Uterus (tissue), 3 donors: ENCODE measurements at regions not wholly inside any gene's neighbourhood (a gene's known extent, or its start where the extent isn't known, plus 50 kb on each side); places are given as distances from the start of the nearest gene placed in this dataset.
"Not testable (repeated sequence)": the region's sequence is repeated elsewhere in the genome, so short reads cannot be mapped to it uniquely, and the experiment has no call there.

Source experiments
- DNase-seq, 2 donors: peaks; one replicate each; pipeline ENCODE4 v3.0.0-alpha.2; 2019 to 2020
- H3K27ac ChIP-seq, 2 donors: fragments of 200-600 bp; sonication (generic); 1 replicate in 1 of 2; 2 replicates in 1 of 2; pipeline ENCODE4 v1.5.1; 2016 to 2018
- H3K27me3 ChIP-seq, 2 donors: fragments of 200-600 bp; sonication (generic); one replicate each; pipeline ENCODE4 v1.5.1; 2018 to 2019; ENCODE audit warnings: control low read depth in 1 of 2
- H3K36me3 ChIP-seq, 2 donors: fragments of 200-600 bp; sonication (generic); one replicate each; pipeline ENCODE4 v1.5.1; 2019; ENCODE audit warnings: control low read depth in 1 of 2
- H3K4me1 ChIP-seq, 2 donors: fragments of 200-600 bp; sonication (generic); one replicate each; pipeline ENCODE4 v1.5.1; 2018 to 2019; ENCODE audit warnings: control low read depth in 1 of 2
- H3K4me3 ChIP-seq, 2 donors: fragments of 200-600 bp; sonication (generic); 1 replicate in 1 of 2; 2 replicates in 1 of 2; pipeline ENCODE4 v1.5.1; 2018 to 2019; ENCODE audit warnings: mild to moderate bottlenecking in 1 of 2
- H3K9me3 ChIP-seq, 2 donors: fragments of 200-600 bp; sonication (generic); one replicate each; pipeline ENCODE4 v1.5.1; 2019; ENCODE audit warnings: control low read depth in 1 of 2
- CTCF ChIP-seq, 4 experiments: fragments of 200-600 bp in 2 of 4; fragments of 450-650 bp in 2 of 4; sonication (generic) in 2 of 4; IDR thresholded peaks; one replicate each; pipeline ENCODE4 v1.5.1; 2016 to 2019; ENCODE audit warnings: antibody characterized with exemption in 4 of 4, mild to moderate bottlenecking in 2 of 4, moderate library complexity in 1 of 4
- POLR2A ChIP-seq, 2 donors: fragments of 450-650 bp; IDR thresholded peaks; one replicate each; pipeline ENCODE4 v1.6.1; 2016; ENCODE audit warnings: antibody characterized with exemption in 2 of 2, mild to moderate bottlenecking in 1 of 2, moderate library complexity in 1 of 2
- intact Hi-C: fragments of 100-400 bp; cut with DNase I; formaldehyde crosslinking; loops from one replicate; pipeline ENCODE4 v1.15.1; 2023; ENCODE audit warnings: low total_unique reads
- donor health status: DM: yes; HTN: yes; CAD: no.

GRCh38 chr4:34328939-34329338, 1915.4 kb downstream of the ARAP2 start:
- no peaks in the 10 kb centered on the region for H3K9me3 ChIP-seq
- no peak for TF ChIP-seq POLR2A (IDR thresholded peaks at IDR 0.05)
- no peak for TF ChIP-seq CTCF (IDR thresholded peaks at IDR 0.05)
- intact Hi-C loops, result no loop called here
- DNase-seq, result no peak
- H3K27ac ChIP-seq, result no peak overlapping the region
- H3K27me3 ChIP-seq, result no peaks in the 10 kb centered on the region
- H3K4me3 ChIP-seq, result no peak overlapping the region
- H3K36me3 ChIP-seq, result no peaks in the 10 kb centered on the region
- no peaks in the 10 kb centered on the region for H3K4me1 ChIP-seq

- DNase-seq, result not testable (repeated sequence)
These were observed 1909.2 kb downstream of the ARAP2 start for GRCh38 chr4:34335156-34335555.

GRCh38 chr4:34335556-34335955, 1908.8 kb downstream of the ARAP2 start:
- not testable (repeated sequence) for H3K27me3 ChIP-seq

More at GRCh38 chr4:34335156-34335555, 1909.2 kb downstream of the ARAP2 start:
- H3K27ac ChIP-seq, intact Hi-C loops, H3K27me3 ChIP-seq, H3K4me3 ChIP-seq, H3K9me3 ChIP-seq, H3K4me1 ChIP-seq, H3K36me3 ChIP-seq: not testable (repeated sequence)

GRCh38 chr4:34362654-34363053, 1881.7 kb downstream of the ARAP2 start:
- no peaks in the 10 kb centered on the region for H3K4me1 ChIP-seq
- no peaks in the 10 kb centered on the region for H3K27me3 ChIP-seq
- H3K4me3 ChIP-seq, result no peak overlapping the region
- H3K9me3 ChIP-seq, result no peaks in the 10 kb centered on the region
- DNase-seq, result no peak
- intact Hi-C loops, result no loop called here
- no peaks in the 10 kb centered on the region for H3K36me3 ChIP-seq
- TF ChIP-seq CTCF (IDR thresholded peaks at IDR 0.05) (no peak), POLR2A (IDR thresholded peaks at IDR 0.05) (no peak)
- H3K27ac ChIP-seq, result no peak overlapping the region

More at GRCh38 chr4:34335556-34335955, 1908.8 kb downstream of the ARAP2 start:
- intact Hi-C loops, H3K36me3 ChIP-seq, H3K4me1 ChIP-seq, H3K4me3 ChIP-seq, H3K27ac ChIP-seq, H3K9me3 ChIP-seq, DNase-seq: not testable (repeated sequence)

- H3K4me1 ChIP-seq, result no peaks in the 10 kb centered on the region
- no peak for TF ChIP-seq CTCF (IDR thresholded peaks at IDR 0.05)
- no peak for TF ChIP-seq POLR2A (IDR thresholded peaks at IDR 0.05)
- intact Hi-C loops, result no loop called here
- no peaks in the 10 kb centered on the region for H3K27me3 ChIP-seq
- no peak overlapping the region for H3K4me3 ChIP-seq
- H3K9me3 ChIP-seq, result no peaks in the 10 kb centered on the region
- no peaks in the 10 kb centered on the region for H3K36me3 ChIP-seq
- no peak for DNase-seq
- H3K27ac ChIP-seq, result no peak overlapping the region
These were observed 1880.5 kb downstream of the ARAP2 start for GRCh38 chr4:34363842-34364241.

- H3K27ac ChIP-seq, result no peak overlapping the region
- H3K36me3 ChIP-seq, result no peaks in the 10 kb centered on the region
- no peaks in the 10 kb centered on the region for H3K4me1 ChIP-seq
- intact Hi-C loops, result no loop called here
- TF ChIP-seq POLR2A (IDR thresholded peaks at IDR 0.05) (no peak), CTCF (IDR thresholded peaks at IDR 0.05) (no peak)
- no peaks in the 10 kb centered on the region for H3K27me3 ChIP-seq
- H3K4me3 ChIP-seq, result no peak overlapping the region
- no peak for DNase-seq
- no peaks in the 10 kb centered on the region for H3K9me3 ChIP-seq
These were observed 1878.4 kb downstream of the ARAP2 start for GRCh38 chr4:34365946-34366345.
